Choroid plexus epithelial cell (primary cell): ENCODE measurements at regions not wholly inside any gene's neighbourhood (a gene's known extent, or its start where the extent isn't known, plus 50 kb on each side); places are given as distances from the start of the nearest gene placed in this dataset.

Source experiments
- DNase-seq: peaks from one replicate; pipeline ENCODE4 v3.0.0-alpha.2; 2010; ENCODE audit warnings: low read depth
- H3K4me3 ChIP-seq: 2 replicates; pipeline ENCODE4 v1.5.1; 2011; ENCODE audit warnings: low read depth, mild to moderate bottlenecking, control low read depth, low read length, moderate library complexity
- TF ChIP-seq, protein P1 (sequence below): conservative IDR thresholded peaks from 2 replicates; pipeline ENCODE4 v1.5.1; 2011; ENCODE audit warnings: low read depth, mild to moderate bottlenecking, control low read depth, inconsistent platforms, low read length, moderate library complexity

DNA sequence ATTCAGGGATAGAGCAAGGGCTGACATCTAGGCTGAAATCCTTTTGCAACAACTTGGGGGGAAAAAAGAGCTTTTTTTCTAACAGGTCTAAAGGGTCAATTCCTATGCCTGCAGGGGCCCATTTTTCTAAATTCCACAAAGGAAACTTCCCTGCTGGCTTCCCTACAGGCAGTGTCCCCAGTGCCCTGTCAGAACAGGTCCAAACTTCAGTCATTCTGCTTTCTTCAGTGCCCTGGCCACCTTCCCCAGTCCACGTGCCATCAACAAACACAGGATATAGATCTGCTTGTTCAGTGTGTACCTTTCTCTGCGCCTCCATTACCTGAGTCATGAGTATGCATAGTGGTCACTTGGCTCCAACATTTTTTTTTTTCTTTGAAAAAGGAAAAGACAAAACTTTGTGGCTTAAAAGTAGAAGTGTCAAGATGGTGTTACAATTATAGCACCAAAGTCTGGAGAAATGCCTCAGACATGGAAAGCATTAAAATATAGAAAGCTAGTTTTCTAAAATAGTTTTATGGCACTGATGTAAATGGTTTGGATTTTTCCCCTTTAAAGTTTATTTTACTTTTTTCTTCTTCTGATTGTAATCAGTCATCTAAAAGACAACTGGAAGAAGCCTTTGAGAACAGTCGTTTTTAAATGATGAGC is 84.0 kb upstream of the JADE1 start:
- TF ChIP-seq, protein P1, sequence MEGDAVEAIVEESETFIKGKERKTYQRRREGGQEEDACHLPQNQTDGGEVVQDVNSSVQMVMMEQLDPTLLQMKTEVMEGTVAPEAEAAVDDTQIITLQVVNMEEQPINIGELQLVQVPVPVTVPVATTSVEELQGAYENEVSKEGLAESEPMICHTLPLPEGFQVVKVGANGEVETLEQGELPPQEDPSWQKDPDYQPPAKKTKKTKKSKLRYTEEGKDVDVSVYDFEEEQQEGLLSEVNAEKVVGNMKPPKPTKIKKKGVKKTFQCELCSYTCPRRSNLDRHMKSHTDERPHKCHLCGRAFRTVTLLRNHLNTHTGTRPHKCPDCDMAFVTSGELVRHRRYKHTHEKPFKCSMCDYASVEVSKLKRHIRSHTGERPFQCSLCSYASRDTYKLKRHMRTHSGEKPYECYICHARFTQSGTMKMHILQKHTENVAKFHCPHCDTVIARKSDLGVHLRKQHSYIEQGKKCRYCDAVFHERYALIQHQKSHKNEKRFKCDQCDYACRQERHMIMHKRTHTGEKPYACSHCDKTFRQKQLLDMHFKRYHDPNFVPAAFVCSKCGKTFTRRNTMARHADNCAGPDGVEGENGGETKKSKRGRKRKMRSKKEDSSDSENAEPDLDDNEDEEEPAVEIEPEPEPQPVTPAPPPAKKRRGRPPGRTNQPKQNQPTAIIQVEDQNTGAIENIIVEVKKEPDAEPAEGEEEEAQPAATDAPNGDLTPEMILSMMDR: no peak
- DNase-seq: no peak
- no peak overlapping the region for H3K4me3 ChIP-seq

DNA sequence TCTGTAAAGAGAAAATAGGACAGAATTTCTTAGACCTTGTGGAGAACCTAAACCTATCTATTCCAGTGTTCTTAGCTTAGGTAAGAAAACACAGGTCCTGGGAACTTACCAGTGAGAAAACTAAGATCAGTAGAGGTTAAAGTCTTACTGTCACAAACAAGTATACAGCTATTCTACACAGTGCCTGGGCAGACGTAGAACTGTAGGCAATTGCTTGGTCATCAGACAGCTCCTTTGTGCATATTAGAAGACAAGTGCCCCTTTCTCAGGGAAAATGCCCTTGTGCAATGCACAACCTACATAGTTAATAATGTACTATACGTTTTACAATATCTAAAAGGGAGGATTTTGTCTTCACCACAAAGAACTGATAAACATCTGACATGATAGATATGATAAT is 86.6 kb upstream of the JADE1 start:
- DNase-seq: no peak
- no peak overlapping the region for H3K4me3 ChIP-seq
- TF ChIP-seq, protein P1: no peak

DNA sequence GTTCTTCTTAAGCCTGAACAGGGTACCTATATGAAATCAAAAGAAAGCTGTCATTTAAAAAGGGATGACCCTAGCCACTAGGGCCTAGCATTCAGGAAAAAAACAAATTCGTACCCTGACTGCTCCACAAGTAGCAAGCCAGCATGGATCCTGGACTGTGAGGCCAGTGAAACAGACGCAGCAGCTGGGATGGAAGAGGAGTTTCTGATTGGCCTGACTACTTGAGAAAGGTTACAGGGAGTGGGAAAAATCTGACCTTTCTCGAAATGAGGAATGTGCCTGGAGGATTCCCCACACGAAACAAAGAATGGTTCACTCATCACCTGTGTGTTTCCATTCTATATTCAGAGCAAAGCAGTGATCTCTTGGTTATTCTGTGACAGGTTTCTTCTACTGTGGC is 87.6 kb upstream of the JADE1 start:
- no peak for DNase-seq
- no peak overlapping the region for H3K4me3 ChIP-seq
- TF ChIP-seq, protein P1: no peak

DNA sequence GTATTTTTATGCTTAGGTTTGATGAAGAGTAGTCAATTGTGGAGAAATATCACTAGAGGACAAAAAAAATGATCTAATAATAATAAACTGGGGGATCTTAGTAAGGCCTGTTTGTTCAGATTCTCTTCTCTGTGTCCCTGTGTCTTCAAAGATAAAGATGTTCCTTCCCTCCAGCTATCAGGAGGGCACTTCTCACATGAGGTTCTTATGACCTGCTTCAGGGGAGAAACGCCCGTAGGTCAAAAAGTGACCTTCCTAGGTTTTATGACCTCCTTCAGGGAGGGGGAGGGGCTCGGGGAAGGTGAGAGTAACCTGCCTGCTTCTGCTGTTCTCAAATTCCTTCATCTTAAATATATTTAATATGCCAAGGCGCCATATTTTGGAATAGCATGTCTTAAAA is 89.2 kb upstream of the JADE1 start:
- no peak overlapping the region for H3K4me3 ChIP-seq
- DNase-seq: no peak
- TF ChIP-seq, protein P1: no peak

DNA sequence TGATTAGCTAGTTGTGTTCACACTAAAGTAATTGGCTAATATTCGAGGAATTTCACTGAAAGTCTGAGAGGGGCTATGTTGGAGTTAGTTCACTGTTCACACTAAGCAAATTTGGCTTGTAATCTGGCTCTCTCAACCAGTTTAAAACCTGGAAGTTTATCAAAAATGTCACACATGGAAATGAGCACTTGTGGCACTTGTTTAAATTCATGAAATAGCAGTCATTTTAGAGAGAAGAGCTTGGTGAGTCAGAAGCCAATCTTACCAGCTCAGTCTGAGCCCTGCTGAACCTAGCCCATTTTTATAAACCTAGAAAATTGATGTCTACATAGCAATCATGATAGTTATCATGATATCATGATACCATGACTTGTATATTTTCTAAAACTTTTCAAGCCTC is 90.7 kb upstream of the JADE1 start:
- TF ChIP-seq, protein P1: no peak
- DNase-seq: peak; percentile 45
- H3K4me3 ChIP-seq: no peak overlapping the region

DNA sequence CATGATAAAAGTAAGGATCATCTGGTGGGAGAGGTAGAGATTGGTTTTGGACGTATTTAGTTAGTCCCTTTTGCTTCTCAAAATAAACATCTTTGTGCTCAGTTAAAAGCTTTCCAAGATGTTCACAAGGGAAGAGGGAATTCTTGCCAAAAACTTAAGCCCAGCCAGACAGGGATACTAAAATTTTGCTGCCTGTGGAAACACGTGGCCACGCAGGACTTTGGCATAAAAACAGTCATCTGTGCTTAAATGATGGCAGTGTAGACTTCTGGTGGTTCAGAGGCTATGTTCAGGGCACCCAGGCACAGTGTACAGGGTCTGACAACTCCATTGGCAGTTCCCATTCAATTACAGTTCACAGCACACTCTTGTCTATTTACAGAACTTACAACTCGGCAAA is 93.2 kb upstream of the JADE1 start:
- H3K4me3 ChIP-seq: no peak overlapping the region
- DNase-seq: no peak
- TF ChIP-seq, protein P1: no peak

DNA sequence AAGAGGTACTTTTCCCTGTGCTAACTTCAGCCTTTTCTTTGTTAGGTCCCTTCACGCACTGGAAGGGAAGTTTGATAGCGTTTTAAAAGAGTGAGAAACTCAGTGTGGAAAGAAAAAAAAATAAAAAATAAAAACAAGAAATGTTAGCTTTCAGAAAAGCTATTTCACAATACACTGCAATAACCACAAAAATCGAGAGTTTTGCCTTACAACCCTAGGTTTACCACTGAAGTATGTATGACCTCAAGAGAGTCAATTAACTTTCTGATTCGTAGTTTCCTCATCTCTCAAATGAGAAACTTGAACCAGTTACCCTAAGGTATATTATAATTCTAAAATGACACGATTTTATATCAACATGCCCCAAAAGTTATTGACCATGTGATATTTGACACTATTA is 93.9 kb upstream of the JADE1 start:
- TF ChIP-seq, protein P1: no peak
- DNase-seq: peak; percentile 80
- no peak overlapping the region for H3K4me3 ChIP-seq
